Progenitor cell of endocrine pancreas (in vitro differentiated cells): ENCODE measurements at regions not wholly inside any gene's neighbourhood (a gene's known extent, or its start where the extent isn't known, plus 50 kb on each side); places are given as distances from the start of the nearest gene placed in this dataset.

Experiments
- DNase-seq: peaks from one replicate; pipeline ENCODE4 v3.0.0; 2021; ENCODE audit warnings: low spot score; ENCODE audit not compliant: unreplicated experiment
- H3K27ac Mint-ChIP-seq: 2 replicates; pipeline ENCODE4 v1.8.0; 2021; ENCODE audit warnings: mild to moderate bottlenecking, moderate library complexity, mixed read lengths
- H3K27me3 Mint-ChIP-seq: 2 replicates; pipeline ENCODE4 v1.8.0; 2021; ENCODE audit warnings: mixed read lengths
- H3K36me3 Mint-ChIP-seq: 2 replicates; pipeline ENCODE4 v1.8.0; 2022; ENCODE audit warnings: mixed read lengths; ENCODE audit not compliant: insufficient read depth
- H3K4me1 Mint-ChIP-seq: 2 replicates; pipeline ENCODE4 v1.8.0; 2021; ENCODE audit warnings: low read depth, mixed read lengths
- H3K4me3 Mint-ChIP-seq: 2 replicates; pipeline ENCODE4 v1.8.0; 2021; ENCODE audit warnings: low read depth, mild to moderate bottlenecking, moderate library complexity, mixed read lengths
- H3K9me3 Mint-ChIP-seq: 2 replicates; pipeline ENCODE4 v1.8.0; 2021; ENCODE audit warnings: low read depth, mixed read lengths
- TF ChIP-seq, protein P1 (sequence below): fragments of 200-600 bp; sonication (generic); IDR thresholded peaks from one replicate; pipeline ENCODE4 v1.5.0; 2021; ENCODE audit warnings: antibody characterized with exemption, mild to moderate bottlenecking; ENCODE audit not compliant: unreplicated experiment

DNA sequence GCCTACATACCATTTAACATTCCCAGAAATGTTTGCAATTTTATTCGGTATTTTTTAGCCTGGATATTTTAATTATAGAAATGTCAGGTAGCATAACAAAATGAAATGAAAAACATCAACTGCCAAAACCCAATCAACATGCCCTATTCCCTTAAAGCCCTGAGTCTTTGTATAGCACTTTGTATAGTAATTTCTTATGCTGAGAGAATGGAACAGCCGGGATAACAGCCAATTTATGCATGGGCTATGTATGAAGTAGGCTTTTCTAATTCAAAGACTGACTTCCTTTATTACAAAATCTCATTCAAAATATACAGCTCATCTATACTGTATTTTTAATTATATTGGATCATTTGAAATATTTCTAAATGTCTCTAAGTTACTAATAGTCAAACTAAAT lies 513.0 kb upstream of the NAALADL2 start:
- no peak for DNase-seq
- TF ChIP-seq, protein P1, sequence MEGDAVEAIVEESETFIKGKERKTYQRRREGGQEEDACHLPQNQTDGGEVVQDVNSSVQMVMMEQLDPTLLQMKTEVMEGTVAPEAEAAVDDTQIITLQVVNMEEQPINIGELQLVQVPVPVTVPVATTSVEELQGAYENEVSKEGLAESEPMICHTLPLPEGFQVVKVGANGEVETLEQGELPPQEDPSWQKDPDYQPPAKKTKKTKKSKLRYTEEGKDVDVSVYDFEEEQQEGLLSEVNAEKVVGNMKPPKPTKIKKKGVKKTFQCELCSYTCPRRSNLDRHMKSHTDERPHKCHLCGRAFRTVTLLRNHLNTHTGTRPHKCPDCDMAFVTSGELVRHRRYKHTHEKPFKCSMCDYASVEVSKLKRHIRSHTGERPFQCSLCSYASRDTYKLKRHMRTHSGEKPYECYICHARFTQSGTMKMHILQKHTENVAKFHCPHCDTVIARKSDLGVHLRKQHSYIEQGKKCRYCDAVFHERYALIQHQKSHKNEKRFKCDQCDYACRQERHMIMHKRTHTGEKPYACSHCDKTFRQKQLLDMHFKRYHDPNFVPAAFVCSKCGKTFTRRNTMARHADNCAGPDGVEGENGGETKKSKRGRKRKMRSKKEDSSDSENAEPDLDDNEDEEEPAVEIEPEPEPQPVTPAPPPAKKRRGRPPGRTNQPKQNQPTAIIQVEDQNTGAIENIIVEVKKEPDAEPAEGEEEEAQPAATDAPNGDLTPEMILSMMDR: no peak
- Mint-ChIP-seq H3K9me3 (peaks cover 7% of the 10 kb centered on the region), H3K36me3 (no peaks in the 10 kb centered on the region), H3K4me1 (no peaks in the 10 kb centered on the region), H3K27me3 (no peaks in the 10 kb centered on the region), H3K4me3 (no peak overlapping the region), H3K27ac (no peak overlapping the region)

DNA sequence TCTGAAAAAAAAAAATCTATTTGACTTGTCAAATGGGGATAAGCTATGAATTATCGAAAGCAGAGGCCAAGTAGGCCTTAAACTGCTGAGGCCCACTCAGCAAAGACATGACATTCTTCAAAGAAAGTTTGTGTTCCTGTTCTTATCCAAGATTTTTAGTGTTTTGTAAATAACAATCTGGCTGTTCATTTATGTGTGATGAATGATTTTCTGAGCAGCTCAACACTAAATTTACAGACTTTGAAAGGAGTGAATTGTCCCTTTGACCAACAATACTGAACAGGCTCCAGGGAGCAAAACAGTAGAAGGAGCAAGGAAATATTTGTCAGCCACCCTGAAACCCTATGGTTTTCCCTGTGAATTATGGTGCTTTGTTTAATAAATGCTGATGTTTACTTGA lies 512.6 kb upstream of the NAALADL2 start:
- DNase-seq: no peak
- TF ChIP-seq, protein P1: no peak
- no peak overlapping the region for H3K4me3 Mint-ChIP-seq
- peaks cover 7% of the 10 kb centered on the region for H3K9me3 Mint-ChIP-seq
- no peak overlapping the region for H3K27ac Mint-ChIP-seq
- no peaks in the 10 kb centered on the region for H3K36me3 Mint-ChIP-seq
- no peaks in the 10 kb centered on the region for H3K4me1 Mint-ChIP-seq
- no peaks in the 10 kb centered on the region for H3K27me3 Mint-ChIP-seq

DNA sequence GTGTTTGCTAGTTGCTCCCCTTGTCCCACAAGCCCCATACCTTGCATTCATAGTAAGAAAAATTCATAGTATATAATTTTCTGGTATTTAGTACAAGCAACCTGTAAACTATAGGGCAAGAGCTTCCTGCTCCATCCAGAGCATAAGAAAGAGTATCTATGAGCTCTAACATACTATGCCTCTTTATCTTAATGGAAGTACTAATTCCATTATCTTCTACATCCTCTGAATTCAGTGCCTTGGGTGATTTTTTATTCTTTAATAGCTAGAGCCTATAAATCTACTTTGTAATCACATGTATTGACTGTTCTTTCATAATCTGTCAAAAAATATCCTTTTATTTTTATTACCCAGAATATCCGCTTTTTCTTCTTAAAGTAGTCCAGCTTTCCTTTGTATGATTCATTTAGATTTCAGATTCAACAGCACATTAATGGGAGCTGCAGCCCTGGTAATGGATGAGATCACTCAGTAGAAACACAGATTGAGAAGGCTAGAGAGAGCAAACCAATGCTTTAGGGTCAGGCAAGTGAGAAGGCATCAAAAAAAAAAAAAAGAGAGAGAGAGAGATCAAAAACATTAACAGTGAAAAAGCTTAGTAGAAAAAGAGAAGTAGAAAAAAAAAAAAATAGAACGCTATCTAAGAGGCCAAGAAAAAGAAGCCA lies 511.5 kb upstream of the NAALADL2 start:
- Mint-ChIP-seq H3K36me3 (no peaks in the 10 kb centered on the region), H3K4me1 (no peaks in the 10 kb centered on the region), H3K27ac (no peak overlapping the region), H3K27me3 (no peaks in the 10 kb centered on the region), H3K9me3 (peaks cover 7% of the 10 kb centered on the region), H3K4me3 (no peak overlapping the region)
- DNase-seq: no peak
- TF ChIP-seq, protein P1: no peak

DNA sequence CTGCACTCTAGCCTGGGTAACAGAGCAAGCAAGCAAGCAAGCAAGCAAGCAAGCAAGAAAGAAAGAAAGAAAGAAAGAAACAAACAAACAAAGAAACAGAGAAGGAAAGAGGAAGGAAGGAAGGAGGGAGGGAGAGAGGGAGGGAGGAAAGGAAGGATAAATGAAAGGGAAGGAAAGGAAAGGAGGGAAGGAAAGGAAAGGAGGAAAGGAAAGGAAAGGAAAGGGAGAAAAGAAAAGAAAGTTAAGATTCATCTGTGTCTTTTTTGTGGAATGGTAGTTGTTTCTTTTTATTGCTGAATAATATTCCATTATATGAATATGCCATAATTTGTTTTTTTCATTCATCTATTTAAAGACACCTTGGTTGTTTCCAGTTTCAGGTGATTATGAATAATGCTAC lies 506.9 kb upstream of the NAALADL2 start:
- Mint-ChIP-seq H3K27me3 (no peaks in the 10 kb centered on the region), H3K4me1 (no peaks in the 10 kb centered on the region), H3K27ac (no peak overlapping the region), H3K9me3 (peaks cover 7% of the 10 kb centered on the region), H3K36me3 (no peaks in the 10 kb centered on the region), H3K4me3 (no peak overlapping the region)
- no peak for DNase-seq
- TF ChIP-seq, protein P1: no peak

DNA sequence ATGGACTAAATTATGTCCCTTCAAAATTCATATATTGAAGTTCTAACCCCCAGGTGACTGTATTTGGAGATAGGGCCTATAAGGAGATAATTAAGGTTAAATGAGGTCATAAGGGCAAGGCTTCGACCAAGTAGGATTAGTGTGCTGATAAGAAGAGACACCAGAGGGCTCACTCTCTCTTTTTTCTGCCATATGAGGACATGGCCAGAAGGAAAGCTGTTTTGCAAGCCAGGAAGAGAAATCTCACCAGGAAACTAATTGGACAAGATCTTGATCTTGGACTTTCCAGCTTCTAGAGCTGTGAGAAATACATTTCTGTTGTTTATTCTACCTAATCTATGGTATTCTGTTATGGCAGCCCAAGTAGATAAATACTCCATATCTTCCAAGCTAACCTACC lies 503.6 kb upstream of the NAALADL2 start:
- no peaks in the 10 kb centered on the region for H3K9me3 Mint-ChIP-seq
- no peak for DNase-seq
- H3K36me3 Mint-ChIP-seq: no peaks in the 10 kb centered on the region
- no peaks in the 10 kb centered on the region for H3K27me3 Mint-ChIP-seq
- TF ChIP-seq, protein P1: no peak
- no peak overlapping the region for H3K27ac Mint-ChIP-seq
- H3K4me1 Mint-ChIP-seq: no peaks in the 10 kb centered on the region
- no peak overlapping the region for H3K4me3 Mint-ChIP-seq
